PFSK-1 (cell line): ENCODE measurements at regions not wholly inside any gene's neighbourhood (a gene's known extent, or its start where the extent isn't known, plus 50 kb on each side); places are given as distances from the start of the nearest gene placed in this dataset.

Experiments used
- FOXP2 ChIP-seq: optimal IDR thresholded peaks from 2 replicates; pipeline ENCODE3; 2011; ENCODE audit warnings: borderline replicate concordance, control low read depth, inconsistent platforms; ENCODE audit not compliant: insufficient read depth; ENCODE audit errors: extremely low read length, extremely low read depth
- POLR2AphosphoS5 ChIP-seq: IDR thresholded peaks from 2 replicates; pipeline ENCODE4 v1.6.1; 2012; ENCODE audit warnings: low read depth, mild to moderate bottlenecking, control low read depth, low read length, moderate library complexity
- SIN3A ChIP-seq: IDR thresholded peaks from 2 replicates; pipeline ENCODE4 v1.6.1; 2012; ENCODE audit warnings: mild to moderate bottlenecking, low read length, moderate library complexity, borderline replicate concordance; ENCODE audit not compliant: insufficient read depth
- TAF1 ChIP-seq: IDR thresholded peaks from 2 replicates; pipeline ENCODE4 v1.6.1; 2012; ENCODE audit warnings: low read length, control low read depth, borderline replicate concordance; ENCODE audit not compliant: insufficient read depth
- TF ChIP-seq, protein P1 (sequence below), 2 experiments: IDR thresholded peaks; 2 replicates each; pipeline versions ENCODE4 v1.6.1 to v1.8.0; 2011 to 2012; ENCODE audit warnings: low read depth in 2 of 2, low read length in 2 of 2, control low read depth in 1 of 2, inconsistent platforms in 1 of 2, mild to moderate bottlenecking in 1 of 2, moderate library complexity in 1 of 2; ENCODE audit not compliant: insufficient read depth in 1 of 2

DNA sequence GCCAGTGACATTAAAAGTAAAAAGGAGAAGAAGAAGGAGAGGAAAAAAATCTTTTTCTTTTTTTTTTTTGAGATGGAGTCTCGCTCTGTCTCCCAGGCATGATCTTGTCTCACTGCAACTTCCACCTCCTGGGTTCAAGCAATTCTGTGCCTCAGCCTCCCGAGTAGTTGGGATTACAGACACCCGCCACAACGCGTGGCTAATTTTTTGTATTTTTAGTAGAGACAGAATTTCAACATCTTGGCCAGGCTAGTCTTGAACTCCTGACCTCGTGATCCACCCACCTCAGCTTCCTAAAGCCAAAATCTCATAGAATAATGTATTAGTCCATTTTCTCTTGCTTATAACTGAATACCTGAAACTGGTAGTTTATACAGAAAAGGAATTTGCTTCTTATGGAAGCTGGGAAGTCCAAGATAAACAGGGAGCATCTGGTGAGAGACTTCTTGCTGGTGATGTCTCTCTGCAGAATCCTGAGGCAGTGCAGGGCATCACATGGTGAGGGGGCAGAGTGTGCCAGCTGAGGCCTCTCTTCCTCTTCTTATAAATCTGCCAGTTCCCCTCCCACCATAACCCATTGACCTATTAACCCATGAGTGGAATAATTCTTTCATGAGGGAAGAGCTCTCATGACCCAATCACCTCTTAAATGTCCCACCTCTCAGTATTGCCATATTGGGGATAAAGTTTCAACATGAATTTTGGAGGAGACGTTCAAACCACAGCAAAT lies 466.3 kb downstream of the GADD45G start:
- no peak for TF ChIP-seq TAF1
- TF ChIP-seq FOXP2 = no peak
- TF ChIP-seq POLR2AphosphoS5 = no peak
- TF ChIP-seq, protein P1, sequence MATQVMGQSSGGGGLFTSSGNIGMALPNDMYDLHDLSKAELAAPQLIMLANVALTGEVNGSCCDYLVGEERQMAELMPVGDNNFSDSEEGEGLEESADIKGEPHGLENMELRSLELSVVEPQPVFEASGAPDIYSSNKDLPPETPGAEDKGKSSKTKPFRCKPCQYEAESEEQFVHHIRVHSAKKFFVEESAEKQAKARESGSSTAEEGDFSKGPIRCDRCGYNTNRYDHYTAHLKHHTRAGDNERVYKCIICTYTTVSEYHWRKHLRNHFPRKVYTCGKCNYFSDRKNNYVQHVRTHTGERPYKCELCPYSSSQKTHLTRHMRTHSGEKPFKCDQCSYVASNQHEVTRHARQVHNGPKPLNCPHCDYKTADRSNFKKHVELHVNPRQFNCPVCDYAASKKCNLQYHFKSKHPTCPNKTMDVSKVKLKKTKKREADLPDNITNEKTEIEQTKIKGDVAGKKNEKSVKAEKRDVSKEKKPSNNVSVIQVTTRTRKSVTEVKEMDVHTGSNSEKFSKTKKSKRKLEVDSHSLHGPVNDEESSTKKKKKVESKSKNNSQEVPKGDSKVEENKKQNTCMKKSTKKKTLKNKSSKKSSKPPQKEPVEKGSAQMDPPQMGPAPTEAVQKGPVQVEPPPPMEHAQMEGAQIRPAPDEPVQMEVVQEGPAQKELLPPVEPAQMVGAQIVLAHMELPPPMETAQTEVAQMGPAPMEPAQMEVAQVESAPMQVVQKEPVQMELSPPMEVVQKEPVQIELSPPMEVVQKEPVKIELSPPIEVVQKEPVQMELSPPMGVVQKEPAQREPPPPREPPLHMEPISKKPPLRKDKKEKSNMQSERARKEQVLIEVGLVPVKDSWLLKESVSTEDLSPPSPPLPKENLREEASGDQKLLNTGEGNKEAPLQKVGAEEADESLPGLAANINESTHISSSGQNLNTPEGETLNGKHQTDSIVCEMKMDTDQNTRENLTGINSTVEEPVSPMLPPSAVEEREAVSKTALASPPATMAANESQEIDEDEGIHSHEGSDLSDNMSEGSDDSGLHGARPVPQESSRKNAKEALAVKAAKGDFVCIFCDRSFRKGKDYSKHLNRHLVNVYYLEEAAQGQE (IDR thresholded peaks at IDR 0.05; ENCODE audit: insufficient read depth in 1 of 2, low read depth in 2 of 2, low read length in 2 of 2) = no peak
- TF ChIP-seq SIN3A = no peak

DNA sequence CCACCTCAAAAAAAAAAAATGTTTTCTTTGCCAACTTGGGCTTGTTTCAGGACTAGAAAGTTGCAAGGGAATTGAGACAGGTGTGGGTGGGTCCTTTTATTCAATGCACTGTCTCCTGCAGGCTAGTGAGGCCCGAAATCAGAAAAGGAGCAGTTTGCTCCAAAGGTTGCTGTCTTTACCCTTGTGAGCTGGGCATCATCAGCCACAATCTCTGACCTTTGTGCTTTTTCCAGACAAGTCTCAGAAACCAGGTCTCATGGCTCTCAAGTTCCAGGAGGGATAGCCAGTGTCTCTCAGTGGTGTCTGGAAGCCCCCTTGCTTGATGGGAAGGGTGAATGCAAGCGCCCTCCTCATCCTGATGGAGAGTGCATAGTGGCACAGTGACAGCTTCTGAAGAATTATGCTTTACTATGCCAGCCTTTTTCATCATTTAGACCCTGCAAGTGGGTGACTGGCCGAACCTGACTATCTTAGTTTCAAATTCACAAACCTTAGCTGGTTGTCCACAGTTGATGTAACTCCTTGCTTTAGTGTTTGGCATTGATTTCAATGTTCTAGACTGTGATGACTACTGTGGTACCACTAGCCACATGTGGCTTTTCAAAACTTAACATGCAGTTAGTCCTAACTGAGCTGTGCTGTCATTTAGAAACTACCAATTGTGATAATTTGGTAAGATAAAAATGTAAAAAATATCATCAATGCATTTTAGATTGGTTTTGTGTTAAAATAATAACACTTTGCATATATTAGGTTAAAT lies 468.6 kb downstream of the GADD45G start:
- no peak for TF ChIP-seq POLR2AphosphoS5
- TF ChIP-seq TAF1 = no peak
- TF ChIP-seq, protein P1 (IDR thresholded peaks at IDR 0.05; ENCODE audit: insufficient read depth in 1 of 2, low read depth in 2 of 2, low read length in 2 of 2) = no peak
- TF ChIP-seq SIN3A = no peak
- no peak for TF ChIP-seq FOXP2

DNA sequence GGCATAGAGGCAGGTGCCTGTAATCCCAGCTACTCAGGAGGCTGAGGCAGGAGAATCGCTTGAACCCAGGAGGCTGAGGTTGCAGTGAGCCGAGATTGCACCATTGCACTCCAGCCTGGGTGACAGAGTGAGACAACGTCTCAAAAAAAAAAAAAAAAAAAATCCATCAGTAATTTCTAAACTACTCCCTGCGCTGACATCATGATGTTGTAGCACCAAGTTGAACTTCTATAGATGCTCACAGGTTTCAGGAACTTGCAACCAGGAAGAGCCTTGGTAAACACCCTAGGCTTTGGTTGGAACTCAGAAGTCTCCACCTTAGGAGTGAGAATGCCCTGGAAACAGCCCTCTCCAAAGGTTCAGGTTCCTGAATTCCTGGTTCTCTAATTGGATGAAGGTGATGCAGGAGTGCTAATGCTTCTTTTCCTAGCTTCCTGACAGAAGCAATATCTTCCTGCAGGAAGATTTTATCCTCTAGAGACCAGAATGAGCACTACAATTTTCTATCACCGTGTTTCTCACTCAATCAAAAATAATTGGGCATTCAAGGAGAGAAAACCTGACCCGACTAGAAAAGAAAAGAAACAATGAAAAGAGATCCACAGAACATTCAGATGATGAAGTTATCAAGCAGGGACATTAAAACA lies 469.6 kb downstream of the GADD45G start:
- TF ChIP-seq FOXP2 (no peak), TAF1 (no peak), POLR2AphosphoS5 (no peak), SIN3A (no peak)
- TF ChIP-seq, protein P1 (IDR thresholded peaks at IDR 0.05; ENCODE audit: insufficient read depth in 1 of 2, low read depth in 2 of 2, low read length in 2 of 2) = no peak

DNA sequence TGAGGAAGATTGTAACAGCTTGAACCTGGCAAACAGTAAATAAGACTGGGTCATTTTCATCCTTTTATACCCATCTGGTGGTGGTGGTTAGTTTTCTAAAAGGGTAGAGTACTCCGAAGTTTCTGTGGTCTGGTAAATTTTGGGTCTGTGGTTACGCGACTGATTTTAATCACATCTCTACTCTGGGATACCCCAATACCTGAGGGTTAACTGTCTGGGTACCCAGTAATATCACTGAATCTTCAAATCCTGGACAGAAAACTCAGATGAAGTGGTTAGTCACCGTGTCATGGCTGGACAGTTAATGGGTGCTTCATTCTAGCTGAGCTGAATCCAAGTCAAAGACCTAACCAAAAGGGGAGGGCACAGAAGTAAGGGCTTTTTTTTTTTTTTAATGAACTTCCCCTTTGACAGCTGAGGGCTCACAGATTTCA lies 474.2 kb downstream of the GADD45G start:
- TF ChIP-seq SIN3A = no peak

DNA sequence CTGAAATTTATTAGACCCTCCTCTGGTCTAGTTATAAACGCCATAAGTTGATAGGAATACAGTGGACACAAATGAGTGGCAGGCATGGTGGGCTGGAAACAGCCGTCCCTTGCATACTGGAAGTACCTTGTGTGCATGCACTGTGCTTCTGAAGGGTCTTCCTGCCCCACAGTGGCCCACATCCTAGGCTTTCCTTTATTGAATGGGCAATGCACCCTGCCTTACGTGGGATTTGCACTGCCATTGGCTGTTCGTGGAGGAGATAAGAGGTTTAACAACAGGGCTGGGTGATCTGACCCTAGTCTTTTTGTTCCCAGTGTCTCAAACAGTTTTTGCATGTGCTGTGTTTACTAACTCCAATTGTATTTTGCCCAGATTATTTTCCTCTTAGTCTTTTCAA lies 480.8 kb downstream of the GADD45G start:
- TF ChIP-seq POLR2AphosphoS5 = no peak
- no peak for TF ChIP-seq TAF1
- TF ChIP-seq SIN3A = no peak
- TF ChIP-seq, protein P1 (IDR thresholded peaks at IDR 0.05; ENCODE audit: insufficient read depth in 1 of 2, low read depth in 2 of 2, low read length in 2 of 2) = no peak
- no peak for TF ChIP-seq FOXP2
